Keratinocyte (primary cell): ENCODE measurements at regions not wholly inside any gene's neighbourhood (a gene's known extent, or its start where the extent isn't known, plus 50 kb on each side); places are given as distances from the start of the nearest gene placed in this dataset.

Experiments used
- EZH2 ChIP-seq: IDR thresholded peaks from one replicate; pipeline ENCODE4 v1.6.1; 2012; ENCODE audit warnings: inconsistent platforms, mild to moderate bottlenecking, low read length, moderate library complexity
- TF ChIP-seq, protein P1 (sequence below), 3 experiments: IDR thresholded peaks in 1 of 3; conservative IDR thresholded peaks in 1 of 3; optimal IDR thresholded peaks in 1 of 3; 2 replicates in 2 of 3; 3 replicates in 1 of 3; pipeline versions ENCODE3 to v1.5.1; 2011; ENCODE audit warnings: low read length in 3 of 3, mild to moderate bottlenecking in 3 of 3, moderate library complexity in 2 of 3, control low read depth in 1 of 3, inconsistent platforms in 1 of 3; ENCODE audit not compliant: insufficient read depth in 2 of 3; ENCODE audit errors: extremely low read depth in 1 of 3

DNA sequence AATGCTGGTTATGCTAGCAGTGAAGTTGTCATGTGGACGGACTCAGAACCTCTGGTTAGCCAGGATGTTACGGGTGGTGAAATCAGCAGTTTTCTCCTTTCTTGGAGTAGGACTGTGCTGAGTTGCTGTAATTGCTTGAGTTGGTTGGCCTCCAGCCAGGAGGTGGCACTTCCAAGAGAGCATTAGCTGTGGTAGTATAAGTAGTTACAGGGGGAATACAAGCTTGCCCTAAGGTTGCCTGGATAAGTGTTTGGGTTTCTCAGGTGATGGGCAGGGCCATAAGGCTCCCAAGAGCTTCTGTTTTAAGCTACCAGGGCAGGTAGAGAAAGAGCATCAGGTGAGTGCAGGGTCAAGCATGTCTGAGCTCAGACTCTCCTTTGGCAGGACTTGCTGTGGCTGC, 103.0 kb downstream of the ZNF518B start:
- TF ChIP-seq, protein P1, sequence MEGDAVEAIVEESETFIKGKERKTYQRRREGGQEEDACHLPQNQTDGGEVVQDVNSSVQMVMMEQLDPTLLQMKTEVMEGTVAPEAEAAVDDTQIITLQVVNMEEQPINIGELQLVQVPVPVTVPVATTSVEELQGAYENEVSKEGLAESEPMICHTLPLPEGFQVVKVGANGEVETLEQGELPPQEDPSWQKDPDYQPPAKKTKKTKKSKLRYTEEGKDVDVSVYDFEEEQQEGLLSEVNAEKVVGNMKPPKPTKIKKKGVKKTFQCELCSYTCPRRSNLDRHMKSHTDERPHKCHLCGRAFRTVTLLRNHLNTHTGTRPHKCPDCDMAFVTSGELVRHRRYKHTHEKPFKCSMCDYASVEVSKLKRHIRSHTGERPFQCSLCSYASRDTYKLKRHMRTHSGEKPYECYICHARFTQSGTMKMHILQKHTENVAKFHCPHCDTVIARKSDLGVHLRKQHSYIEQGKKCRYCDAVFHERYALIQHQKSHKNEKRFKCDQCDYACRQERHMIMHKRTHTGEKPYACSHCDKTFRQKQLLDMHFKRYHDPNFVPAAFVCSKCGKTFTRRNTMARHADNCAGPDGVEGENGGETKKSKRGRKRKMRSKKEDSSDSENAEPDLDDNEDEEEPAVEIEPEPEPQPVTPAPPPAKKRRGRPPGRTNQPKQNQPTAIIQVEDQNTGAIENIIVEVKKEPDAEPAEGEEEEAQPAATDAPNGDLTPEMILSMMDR (optimal IDR thresholded peaks at IDR 0.05 in 1 of 3, IDR thresholded peaks at IDR 0.05 in 1 of 3, conservative IDR thresholded peaks at IDR 0.05 in 1 of 3; ENCODE audit: extremely low read depth in 1 of 3, insufficient read depth in 2 of 3, low read length in 3 of 3): no peak
- TF ChIP-seq EZH2: no peak
